ELF-1 (cell line): ENCODE measurements at regions not wholly inside any gene's neighbourhood (a gene's known extent, or its start where the extent isn't known, plus 50 kb on each side); places are given as distances from the start of the nearest gene placed in this dataset.
"Not testable (repeated sequence)": the region's sequence is repeated elsewhere in the genome, so short reads cannot be mapped to it uniquely, and the experiment has no call there.

Experiments
- DNase-seq: peaks from one replicate; pipeline ENCODE4 v3.0.0-alpha.2; 2016; ENCODE audit warnings: low read depth, low spot score

- DNase-seq, result peak; percentile 0
Measured at GRCh38 chr9:66601472-66601871, 299.1 kb upstream of the ZNF658 start.

DNA sequence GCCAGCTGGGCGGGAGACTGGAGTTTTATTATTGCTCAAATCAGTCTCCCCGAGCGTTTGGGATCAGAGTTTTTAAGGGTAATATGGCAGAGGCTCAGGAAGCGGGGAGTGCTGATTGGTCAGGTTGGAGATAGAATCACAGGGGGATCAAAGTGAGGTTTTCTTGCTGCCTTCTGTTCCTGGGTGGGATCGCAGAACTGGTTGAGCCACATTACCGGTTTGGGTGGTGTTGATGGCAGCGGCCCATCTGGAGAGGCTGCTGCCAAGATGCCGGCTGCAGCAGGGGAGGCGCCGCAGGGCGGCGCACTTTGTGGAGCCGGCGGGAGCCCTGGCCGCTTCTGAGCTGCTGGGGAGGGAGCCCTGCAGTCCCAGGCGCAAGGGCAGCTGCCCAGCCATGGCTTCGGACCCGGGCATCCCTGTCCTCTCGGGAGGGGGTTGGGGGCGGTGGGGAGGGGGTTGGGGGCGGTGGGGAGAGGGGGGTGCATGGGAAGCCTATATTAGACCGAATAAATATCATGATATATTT, 268.9 kb upstream of the ZNF658 start:
- DNase-seq, result not testable (repeated sequence)

DNA sequence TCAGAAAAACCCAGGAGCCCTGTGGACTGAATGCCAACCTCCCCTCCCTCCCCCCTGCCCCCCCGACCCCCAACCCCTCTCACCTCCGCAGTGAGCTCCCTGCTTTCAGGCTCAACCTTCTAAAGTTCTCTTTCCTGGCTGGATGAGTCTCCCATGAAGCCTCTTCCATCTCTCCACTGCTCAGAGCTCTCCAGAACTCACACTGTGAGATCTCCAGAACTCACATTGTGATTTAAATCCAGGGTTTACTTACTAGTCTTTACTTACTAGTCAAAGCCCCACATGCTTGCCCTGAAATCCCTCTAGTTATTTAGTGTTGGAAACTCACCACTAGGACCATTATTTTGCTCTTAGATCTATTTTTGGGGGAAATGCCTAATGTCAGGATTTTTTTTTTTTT, 252.8 kb upstream of the ZNF658 start:
- not testable (repeated sequence) for DNase-seq

GRCh38 chr9:66690242-66690641, 210.3 kb upstream of the ZNF658 start:
- not testable (repeated sequence) for DNase-seq

DNA sequence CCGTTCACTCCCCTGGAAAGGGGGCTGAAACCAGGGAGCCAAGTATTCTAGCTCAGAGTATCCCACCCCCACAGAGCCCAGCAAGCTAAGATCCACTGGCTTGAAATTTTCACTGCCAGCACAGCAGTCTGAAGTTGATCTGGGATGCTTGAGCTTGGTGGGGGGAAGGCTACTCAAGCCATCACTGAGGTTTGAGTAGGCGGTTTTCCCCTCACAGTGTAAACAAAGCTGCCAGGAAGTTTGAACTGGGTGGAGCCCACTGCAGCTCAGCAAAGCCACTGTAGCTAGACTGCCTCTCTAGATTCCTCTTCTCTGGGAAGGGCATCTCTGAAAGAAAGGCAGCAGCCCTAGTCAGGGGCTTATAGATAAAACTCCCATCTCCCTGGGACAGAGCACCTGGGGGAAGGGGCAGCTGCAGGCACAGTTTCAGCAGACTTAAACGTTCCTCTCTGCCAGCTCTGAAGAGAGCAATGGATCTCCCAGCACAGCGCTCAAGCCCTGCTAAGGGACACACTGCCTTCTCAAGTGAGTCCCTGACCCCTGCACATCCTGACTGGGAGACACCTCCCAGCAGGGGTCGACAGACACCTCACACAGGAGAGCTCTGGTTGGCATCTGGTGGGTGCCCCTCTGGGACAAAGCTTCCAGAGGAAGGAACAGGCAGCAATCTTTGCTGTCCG, 204.8 kb upstream of the ZNF658 start:
- DNase-seq, result not testable (repeated sequence)

GRCh38 chr9:66697343-66698065, 203.0 kb upstream of the ZNF658 start:
- not testable (repeated sequence) for DNase-seq

DNA sequence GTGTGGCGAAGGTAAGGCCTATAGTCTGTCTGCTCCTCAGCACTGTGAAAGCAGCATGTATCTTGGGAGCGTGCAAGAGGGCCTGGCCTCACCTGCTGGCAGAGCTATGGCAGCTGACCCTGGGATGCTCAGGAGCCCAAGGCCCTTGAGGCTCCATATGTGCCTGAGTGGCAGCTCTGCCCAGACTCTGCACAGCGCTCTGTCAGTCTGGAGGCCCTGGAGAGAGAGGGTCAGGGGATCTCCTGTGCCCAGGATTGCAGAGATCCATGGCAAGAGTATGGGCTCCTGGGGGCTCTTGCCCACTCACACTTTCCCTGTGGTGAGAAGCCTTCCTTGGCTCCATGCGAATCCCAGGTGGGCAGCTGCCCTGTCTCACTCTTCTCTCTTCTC, 202.5 kb upstream of the ZNF658 start:
- not testable (repeated sequence) for DNase-seq

GRCh38 chr9:66701411-66702377, 198.8 kb upstream of the ZNF658 start:
- DNase-seq, result not testable (repeated sequence)

DNA sequence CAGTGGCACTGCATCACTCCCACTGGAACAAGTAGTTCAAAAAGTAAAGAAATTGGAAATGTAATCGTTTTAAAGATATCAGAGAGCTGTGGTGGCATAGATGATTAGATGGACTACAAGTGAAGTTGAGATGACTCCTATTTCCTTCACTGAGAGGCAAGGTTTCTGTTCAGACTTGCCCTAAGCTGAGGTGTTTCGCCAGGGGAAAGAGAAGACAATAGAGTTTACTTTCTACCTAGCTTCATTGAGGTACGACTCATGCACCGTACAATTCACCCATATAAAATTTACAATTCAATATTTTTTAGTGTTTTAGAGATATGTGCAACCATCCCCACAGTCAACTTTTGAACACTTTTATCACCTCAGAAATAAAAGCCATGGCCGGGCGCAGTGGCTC, 189.0 kb upstream of the ZNF658 start:
- DNase-seq, result not testable (repeated sequence)

DNA sequence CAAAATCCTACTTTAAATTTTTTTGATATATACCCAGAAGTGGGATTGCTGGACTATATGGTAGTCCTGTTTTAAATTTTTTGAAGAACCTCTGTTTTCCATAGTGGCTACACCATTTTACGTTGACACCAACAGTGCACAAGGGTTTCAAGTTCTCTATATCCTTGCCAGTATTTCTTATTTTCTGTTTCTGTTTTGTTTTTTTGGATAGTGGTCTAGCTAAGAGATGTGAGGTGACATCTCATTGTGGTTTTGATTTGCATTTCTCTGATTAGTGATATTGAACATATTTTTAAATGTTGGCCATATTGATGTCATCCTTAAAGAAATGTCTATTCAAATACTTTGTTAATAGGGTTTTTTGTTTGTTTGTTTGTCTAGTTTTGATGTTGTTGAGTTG, 187.7 kb upstream of the ZNF658 start:
- DNase-seq, result not testable (repeated sequence)

DNA sequence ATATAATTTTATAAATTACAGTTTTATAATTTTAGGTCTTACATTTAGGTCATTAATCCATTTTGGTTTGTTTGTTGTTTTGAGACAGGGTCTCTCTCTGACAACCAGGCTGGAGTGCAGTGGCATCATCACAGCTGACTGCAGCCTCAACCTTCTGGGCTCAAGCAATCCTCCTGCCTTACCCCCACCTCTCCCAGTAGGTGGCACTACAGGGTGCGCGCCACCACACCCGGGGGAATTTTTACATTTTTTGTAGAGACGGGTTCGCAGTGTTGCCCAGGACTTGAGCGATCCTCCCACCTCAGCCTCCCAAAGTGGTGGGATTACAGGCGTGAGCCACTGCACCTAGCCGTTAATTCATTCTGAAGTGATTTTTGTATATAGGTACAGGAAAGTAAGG, 187.0 kb upstream of the ZNF658 start:
- not testable (repeated sequence) for DNase-seq

DNA sequence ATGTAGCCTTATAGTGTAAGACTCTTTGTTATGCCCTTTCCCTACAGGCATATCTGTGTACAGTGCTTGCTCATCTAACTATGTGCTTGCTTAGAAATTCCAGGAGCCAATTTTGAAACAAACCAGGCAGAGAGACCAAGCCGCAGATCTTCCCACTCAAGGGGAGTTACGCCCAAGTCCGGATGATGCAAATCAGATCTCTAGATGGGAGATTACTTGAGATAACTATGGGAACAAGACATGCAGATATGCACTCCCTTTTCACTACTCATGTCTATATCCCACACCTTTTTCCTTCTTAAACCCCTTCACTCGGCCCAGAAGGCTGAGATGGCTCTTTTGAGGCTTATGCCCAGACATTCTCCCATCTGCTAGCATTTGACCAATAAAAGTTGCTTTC, 179.7 kb upstream of the ZNF658 start:
- DNase-seq, result not testable (repeated sequence)

DNA sequence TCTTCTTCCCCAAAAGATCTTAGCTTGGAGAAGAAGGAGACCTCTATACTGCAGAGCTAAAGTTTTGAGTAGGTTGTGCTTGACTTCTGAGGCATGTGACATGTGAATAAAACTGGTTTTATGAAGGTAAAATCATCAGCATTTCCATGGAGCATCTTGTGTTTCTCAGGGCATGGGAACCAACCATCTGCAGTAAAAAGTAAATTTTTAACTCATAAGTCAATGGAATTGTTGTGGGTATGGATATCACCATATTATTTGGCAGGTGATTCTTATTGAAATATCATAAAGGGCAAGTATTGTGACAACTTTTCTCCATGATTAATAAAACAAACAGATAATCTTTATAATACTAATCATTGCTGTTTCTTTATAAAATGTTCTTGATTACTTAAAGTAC, 173.0 kb upstream of the ZNF658 start:
- not testable (repeated sequence) for DNase-seq

DNA sequence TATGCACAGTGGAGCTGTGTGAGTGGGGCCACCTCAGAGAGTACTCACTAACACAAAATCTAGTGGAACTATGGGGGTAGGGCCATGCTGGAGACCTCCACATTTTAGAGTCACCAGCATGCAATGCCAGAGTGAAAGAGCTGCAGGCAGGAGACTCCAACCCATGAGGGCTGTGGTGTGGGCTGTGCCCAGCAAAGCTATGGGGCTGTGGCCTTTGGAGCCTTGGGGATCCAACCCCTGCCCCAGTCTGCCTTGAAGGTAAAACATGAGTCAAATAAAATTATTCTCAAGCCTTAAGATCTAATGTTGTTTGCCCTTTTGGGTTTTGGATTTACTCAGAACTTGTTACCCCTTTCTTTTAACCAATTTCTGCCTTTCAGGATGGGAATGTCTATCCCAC, 163.8 kb upstream of the ZNF658 start:
- DNase-seq, result not testable (repeated sequence)

GRCh38 chr9:66738418-66738817, 162.1 kb upstream of the ZNF658 start:
- DNase-seq, result not testable (repeated sequence)

DNA sequence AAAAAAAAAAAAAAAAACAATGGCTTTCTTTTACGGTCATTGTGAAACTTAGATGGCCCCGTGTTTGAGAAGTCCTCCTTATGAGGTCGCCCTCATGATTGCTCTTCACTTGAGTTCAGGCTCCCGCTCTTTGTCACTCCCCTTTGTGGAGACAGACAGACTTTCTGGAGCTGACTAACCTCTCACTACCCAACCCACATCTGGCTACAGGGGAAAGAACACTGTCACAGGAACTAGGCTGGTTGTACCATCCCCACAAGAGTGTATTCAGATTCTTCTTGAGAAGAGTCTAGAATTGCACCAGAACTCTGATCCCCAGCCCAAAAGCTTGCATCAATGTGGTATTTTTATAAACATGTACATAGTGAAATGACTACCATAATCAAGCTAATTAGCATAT, 160.4 kb upstream of the ZNF658 start:
- not testable (repeated sequence) for DNase-seq

GRCh38 chr9:66745846-66746245, 154.7 kb upstream of the ZNF658 start:
- DNase-seq, result not testable (repeated sequence)

- DNase-seq, result not testable (repeated sequence)
Measured at GRCh38 chr9:66752324-66752923, 148.1 kb upstream of the ZNF658 start.

DNA sequence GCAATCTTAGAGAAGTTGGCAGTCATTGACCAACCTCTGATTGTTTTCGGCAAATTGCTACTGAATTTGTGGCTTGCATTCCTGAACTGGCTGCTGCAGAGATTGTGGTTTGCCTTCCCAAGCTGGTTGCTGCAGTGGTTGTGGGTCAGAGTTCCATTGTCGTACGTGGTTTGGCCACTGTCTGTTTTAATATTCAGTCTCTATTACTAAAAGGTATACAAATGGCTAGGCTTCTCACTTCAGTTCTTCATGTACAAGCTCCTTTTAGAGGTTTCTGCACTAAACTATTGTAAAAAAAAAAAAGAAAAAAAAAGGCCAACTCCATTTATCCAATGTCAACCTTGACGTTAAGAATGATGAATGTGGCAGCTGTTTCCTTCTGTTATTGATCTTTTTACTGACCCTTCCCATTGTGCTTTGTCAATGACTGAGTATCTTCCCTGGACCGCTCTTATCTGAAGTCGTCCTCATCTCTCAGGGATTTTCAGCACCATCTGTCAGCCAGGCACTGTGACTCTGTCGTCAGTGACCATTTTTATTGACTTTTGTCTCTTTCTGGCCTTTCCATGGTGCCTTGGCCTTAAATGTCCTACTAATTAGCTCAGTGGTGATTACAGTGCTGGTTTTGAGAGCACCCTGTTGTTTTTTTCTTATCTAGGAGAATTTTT, 140.6 kb upstream of the ZNF658 start:
- DNase-seq, result not testable (repeated sequence)

GRCh38 chr9:66764799-66765493, 135.6 kb upstream of the ZNF658 start:
- not testable (repeated sequence) for DNase-seq
